Central memory CD8-positive, alpha-beta T cell (primary cell): ENCODE measurements at regions not wholly inside any gene's neighbourhood (a gene's known extent, or its start where the extent isn't known, plus 50 kb on each side); places are given as distances from the start of the nearest gene placed in this dataset.

Source experiments
- ATAC-seq: fragments of 150-1000 bp; cut with Tn5 transposase; replicated peaks from 2 replicates; pipeline ENCODE4 v1.10.0; 2022; ENCODE audit warnings: mild to moderate bottlenecking, moderate FRiP score, moderate number of reproducible peaks; ENCODE audit not compliant: poor library complexity, severe bottlenecking; ENCODE audit errors: extremely low read depth
- DNase-seq, 2 donors: peaks; one replicate each; pipeline ENCODE4 v3.0.0; 2021; ENCODE audit warnings: low spot score in 2 of 2
- H3K27ac Mint-ChIP-seq: one replicate; pipeline ENCODE4 v1.8.0; 2022; ENCODE audit warnings: low read depth, mild to moderate bottlenecking, moderate library complexity, mixed read lengths
- H3K27me3 Mint-ChIP-seq: one replicate; pipeline ENCODE4 v1.8.0; 2022; ENCODE audit warnings: mixed read lengths
- H3K36me3 Mint-ChIP-seq: one replicate; pipeline ENCODE4 v1.8.0; 2022; ENCODE audit warnings: mild to moderate bottlenecking, moderate library complexity, mixed read lengths; ENCODE audit not compliant: insufficient read depth
- H3K4me1 Mint-ChIP-seq: one replicate; pipeline ENCODE4 v1.8.0; 2022; ENCODE audit warnings: mixed read lengths
- H3K4me3 Mint-ChIP-seq: one replicate; pipeline ENCODE4 v1.8.0; 2022; ENCODE audit warnings: mild to moderate bottlenecking, moderate library complexity, mixed read lengths
- H3K9me3 Mint-ChIP-seq: one replicate; pipeline ENCODE4 v1.8.0; 2022; ENCODE audit warnings: mixed read lengths

GRCh38 chr20:56840716-56841261 lies 211.7 kb downstream of the TFAP2C start:
- Mint-ChIP-seq H3K36me3 (no peaks in the 10 kb centered on the region), H3K27ac (no peak overlapping the region), H3K9me3 (peaks cover 5% of the 10 kb centered on the region), H3K4me1 (no peaks in the 10 kb centered on the region), H3K4me3 (no peak overlapping the region), H3K27me3 (no peaks in the 10 kb centered on the region)
- no peak for ATAC-seq
- no peak for DNase-seq

- Mint-ChIP-seq H3K9me3 (peaks cover 5% of the 10 kb centered on the region), H3K4me3 (no peak overlapping the region), H3K27ac (no peak overlapping the region), H3K4me1 (no peaks in the 10 kb centered on the region), H3K27me3 (no peaks in the 10 kb centered on the region), H3K36me3 (no peaks in the 10 kb centered on the region)
- ATAC-seq, result no peak
- DNase-seq, result no peak
Measured at GRCh38 chr20:56841346-56841908, 212.3 kb downstream of the TFAP2C start.

- Mint-ChIP-seq H3K4me1 (no peaks in the 10 kb centered on the region), H3K27ac (no peak overlapping the region), H3K4me3 (no peak overlapping the region), H3K27me3 (peaks cover 4% of the 10 kb centered on the region), H3K36me3 (no peaks in the 10 kb centered on the region), H3K9me3 (peaks cover 5% of the 10 kb centered on the region)
- no peak for DNase-seq
- ATAC-seq, result no peak
Measured at GRCh38 chr20:56842056-56842455, 212.9 kb downstream of the TFAP2C start.

GRCh38 chr20:56843386-56843785 lies 214.3 kb downstream of the TFAP2C start:
- no peaks in the 10 kb centered on the region for H3K36me3 Mint-ChIP-seq

GRCh38 chr20:56843817-56844216 lies 214.7 kb downstream of the TFAP2C start:
- Mint-ChIP-seq H3K27ac (no peak overlapping the region), H3K4me3 (no peak overlapping the region), H3K27me3 (peaks cover 10% of the 10 kb centered on the region), H3K9me3 (peaks cover under 1% of the 10 kb centered on the region), H3K4me1 (no peaks in the 10 kb centered on the region), H3K36me3 (no peaks in the 10 kb centered on the region)
- ATAC-seq, result no peak
- DNase-seq, result no peak

More at GRCh38 chr20:56843386-56843785, 214.3 kb downstream of the TFAP2C start:
- peaks cover 10% of the 10 kb centered on the region for H3K27me3 Mint-ChIP-seq
- DNase-seq (no peak), ATAC-seq (no peak)
- no peak overlapping the region for H3K4me3 Mint-ChIP-seq
- H3K27ac Mint-ChIP-seq, result no peak overlapping the region
- no peaks in the 10 kb centered on the region for H3K4me1 Mint-ChIP-seq
- H3K9me3 Mint-ChIP-seq, result peaks cover 4% of the 10 kb centered on the region

GRCh38 chr20:56845546-56846086 lies 216.5 kb downstream of the TFAP2C start:
- no peak for DNase-seq
- H3K27me3 Mint-ChIP-seq, result peaks cover 10% of the 10 kb centered on the region
- no peak overlapping the region for H3K4me3 Mint-ChIP-seq
- no peaks in the 10 kb centered on the region for H3K4me1 Mint-ChIP-seq
- no peak overlapping the region for H3K27ac Mint-ChIP-seq
- ATAC-seq, result no peak
- H3K36me3 Mint-ChIP-seq, result no peaks in the 10 kb centered on the region
- no peaks in the 10 kb centered on the region for H3K9me3 Mint-ChIP-seq

- Mint-ChIP-seq H3K4me3 (no peak overlapping the region), H3K9me3 (no peaks in the 10 kb centered on the region), H3K36me3 (no peaks in the 10 kb centered on the region), H3K4me1 (no peaks in the 10 kb centered on the region), H3K27me3 (peaks cover 10% of the 10 kb centered on the region), H3K27ac (no peak overlapping the region)
- no peak for ATAC-seq
- DNase-seq, result no peak
Measured at GRCh38 chr20:56848561-56848960, 219.5 kb downstream of the TFAP2C start.

GRCh38 chr20:56851552-56851951 lies 222.4 kb downstream of the TFAP2C start:
- Mint-ChIP-seq H3K4me3 (no peak overlapping the region), H3K27ac (no peak overlapping the region)
- ATAC-seq, result no peak

GRCh38 chr20:56855708-56856107 lies 226.6 kb downstream of the TFAP2C start:
- ATAC-seq, result no peak
- H3K27ac Mint-ChIP-seq, result no peak overlapping the region
- peaks cover 6% of the 10 kb centered on the region for H3K27me3 Mint-ChIP-seq
- no peaks in the 10 kb centered on the region for H3K9me3 Mint-ChIP-seq
- DNase-seq, result no peak
- H3K4me3 Mint-ChIP-seq, result no peak overlapping the region
- H3K36me3 Mint-ChIP-seq, result no peaks in the 10 kb centered on the region
- no peaks in the 10 kb centered on the region for H3K4me1 Mint-ChIP-seq

More at GRCh38 chr20:56851552-56851951, 222.4 kb downstream of the TFAP2C start:
- DNase-seq, result no peak
- no peaks in the 10 kb centered on the region for H3K4me1 Mint-ChIP-seq
- H3K27me3 Mint-ChIP-seq, result peaks cover 10% of the 10 kb centered on the region
- no peaks in the 10 kb centered on the region for H3K36me3 Mint-ChIP-seq
- no peaks in the 10 kb centered on the region for H3K9me3 Mint-ChIP-seq

GRCh38 chr20:56857950-56858349 lies 228.8 kb downstream of the TFAP2C start:
- Mint-ChIP-seq H3K4me1 (no peaks in the 10 kb centered on the region), H3K36me3 (no peaks in the 10 kb centered on the region), H3K4me3 (no peak overlapping the region), H3K27me3 (peaks cover 29% of the 10 kb centered on the region), H3K9me3 (no peaks in the 10 kb centered on the region), H3K27ac (no peak overlapping the region)
- ATAC-seq (no peak), DNase-seq (no peak)

- Mint-ChIP-seq H3K27me3 (peaks cover 38% of the 10 kb centered on the region), H3K4me3 (no peak overlapping the region), H3K9me3 (no peaks in the 10 kb centered on the region), H3K4me1 (no peaks in the 10 kb centered on the region), H3K27ac (no peak overlapping the region), H3K36me3 (no peaks in the 10 kb centered on the region)
- DNase-seq (no peak), ATAC-seq (no peak)
Measured at GRCh38 chr20:56859039-56859800, 230.1 kb downstream of the TFAP2C start.

- H3K4me1 Mint-ChIP-seq, result no peaks in the 10 kb centered on the region
- H3K27ac Mint-ChIP-seq, result no peak overlapping the region
- H3K4me3 Mint-ChIP-seq, result no peak overlapping the region
- ATAC-seq, result no peak
- no peaks in the 10 kb centered on the region for H3K9me3 Mint-ChIP-seq
- DNase-seq, result no peak
- H3K27me3 Mint-ChIP-seq, result peaks cover 44% of the 10 kb centered on the region
- no peaks in the 10 kb centered on the region for H3K36me3 Mint-ChIP-seq
Measured at GRCh38 chr20:56859801-56860261, 230.7 kb downstream of the TFAP2C start.

GRCh38 chr20:56860413-56860812 lies 231.3 kb downstream of the TFAP2C start:
- DNase-seq, result no peak
- Mint-ChIP-seq H3K4me3 (no peak overlapping the region), H3K4me1 (no peaks in the 10 kb centered on the region), H3K9me3 (no peaks in the 10 kb centered on the region), H3K27me3 (peaks cover 44% of the 10 kb centered on the region), H3K27ac (no peak overlapping the region), H3K36me3 (no peaks in the 10 kb centered on the region)
- ATAC-seq, result no peak
